OCI-LY1 (cell line): ENCODE measurements at regions not wholly inside any gene's neighbourhood (a gene's known extent, or its start where the extent isn't known, plus 50 kb on each side); places are given as distances from the start of the nearest gene placed in this dataset.

ENCODE experiments used
- H2AFZ ChIP-seq: fragments of 200-600 bp; sonication (generic), shearing (Covaris generic); 2 replicates; pipeline ENCODE4 v1.6.0; 2014; ENCODE audit warnings: antibody characterized with exemption, mild to moderate bottlenecking, low read length
- H3F3A ChIP-seq: fragments of 200-600 bp; sonication (generic), shearing (Covaris generic); 2 replicates; pipeline ENCODE4 v1.6.0; 2014; ENCODE audit warnings: mild to moderate bottlenecking, antibody characterized with exemption, low read length, moderate library complexity; ENCODE audit not compliant: insufficient read depth
- H3K27ac ChIP-seq: fragments of 200-600 bp; sonication (generic); 2 replicates; pipeline ENCODE4 v1.5.1; 2014; ENCODE audit warnings: low read length, mixed run types, mild to moderate bottlenecking, low read depth; ENCODE audit not compliant: poor library complexity, severe bottlenecking
- H3K27me3 ChIP-seq: fragments of 200-600 bp; sonication (generic); 2 replicates; pipeline ENCODE4 v1.6.0; 2014; ENCODE audit warnings: antibody characterized with exemption, mild to moderate bottlenecking, low read length, moderate library complexity; ENCODE audit not compliant: insufficient read depth
- H3K36me3 ChIP-seq: fragments of 200-600 bp; sonication (generic); 2 replicates; pipeline ENCODE4 v1.6.1; 2014; ENCODE audit warnings: mild to moderate bottlenecking, antibody characterized with exemption, low read length, moderate library complexity, mixed read lengths; ENCODE audit not compliant: insufficient read depth
- H3K4me1 ChIP-seq: fragments of 200-600 bp; sonication (generic); 2 replicates; pipeline ENCODE4 v1.5.1; 2014; ENCODE audit warnings: mild to moderate bottlenecking, low read length, moderate library complexity; ENCODE audit not compliant: insufficient read depth, severe bottlenecking
- H3K4me2 ChIP-seq: fragments of 200-600 bp; sonication (generic), shearing (Covaris generic); 2 replicates; pipeline ENCODE4 v1.6.1; 2014; ENCODE audit warnings: low read length
- H3K4me3 ChIP-seq: fragments of 200-600 bp; sonication (generic); 2 replicates; pipeline ENCODE4 v1.5.1; 2014; ENCODE audit warnings: low read length, low read depth, mild to moderate bottlenecking, mixed read lengths; ENCODE audit not compliant: poor library complexity, severe bottlenecking
- H3K79me2 ChIP-seq: fragments of 200-600 bp; shearing (Covaris generic); 2 replicates; pipeline ENCODE4 v1.6.1; 2016; ENCODE audit warnings: mixed run types, low read length, mixed read lengths; ENCODE audit not compliant: insufficient read depth
- H3K9ac ChIP-seq: fragments of 200-600 bp; sonication (generic), shearing (Covaris generic); 2 replicates; pipeline ENCODE4 v1.6.1; 2014; ENCODE audit warnings: mild to moderate bottlenecking, low read length, mixed read lengths
- H3K9me2 ChIP-seq: fragments of 200-600 bp; sonication (generic), shearing (Covaris generic); 2 replicates; pipeline ENCODE4 v1.6.1; 2014; ENCODE audit warnings: low read depth, mild to moderate bottlenecking, low read length, mixed read lengths
- H3K9me3 ChIP-seq: fragments of 200-600 bp; shearing (Covaris generic); 2 replicates; pipeline ENCODE4 v1.6.1; 2014; ENCODE audit warnings: low read length, mixed read lengths
- H4K20me1 ChIP-seq: fragments of 200-600 bp; sonication (generic), shearing (Covaris generic); 2 replicates; pipeline ENCODE4 v1.6.0; 2016; ENCODE audit warnings: mild to moderate bottlenecking, low read length; ENCODE audit not compliant: insufficient read depth
- EZH2 ChIP-seq: fragments of 200-600 bp; sonication (generic), shearing (Covaris generic); IDR thresholded peaks from 2 replicates; pipeline ENCODE4 v1.8.0; 2017; ENCODE audit warnings: borderline replicate concordance, mixed run types, mild to moderate bottlenecking, antibody characterized with exemption, low read length, moderate library complexity, mixed read lengths
- TF ChIP-seq, protein P1 (sequence below): fragments of 200-600 bp; sonication (generic), shearing (Covaris generic); IDR thresholded peaks from 2 replicates; pipeline ENCODE4 v1.5.1; 2017; ENCODE audit warnings: mild to moderate bottlenecking, antibody characterized with exemption, low read length, moderate library complexity, mixed read lengths

DNA sequence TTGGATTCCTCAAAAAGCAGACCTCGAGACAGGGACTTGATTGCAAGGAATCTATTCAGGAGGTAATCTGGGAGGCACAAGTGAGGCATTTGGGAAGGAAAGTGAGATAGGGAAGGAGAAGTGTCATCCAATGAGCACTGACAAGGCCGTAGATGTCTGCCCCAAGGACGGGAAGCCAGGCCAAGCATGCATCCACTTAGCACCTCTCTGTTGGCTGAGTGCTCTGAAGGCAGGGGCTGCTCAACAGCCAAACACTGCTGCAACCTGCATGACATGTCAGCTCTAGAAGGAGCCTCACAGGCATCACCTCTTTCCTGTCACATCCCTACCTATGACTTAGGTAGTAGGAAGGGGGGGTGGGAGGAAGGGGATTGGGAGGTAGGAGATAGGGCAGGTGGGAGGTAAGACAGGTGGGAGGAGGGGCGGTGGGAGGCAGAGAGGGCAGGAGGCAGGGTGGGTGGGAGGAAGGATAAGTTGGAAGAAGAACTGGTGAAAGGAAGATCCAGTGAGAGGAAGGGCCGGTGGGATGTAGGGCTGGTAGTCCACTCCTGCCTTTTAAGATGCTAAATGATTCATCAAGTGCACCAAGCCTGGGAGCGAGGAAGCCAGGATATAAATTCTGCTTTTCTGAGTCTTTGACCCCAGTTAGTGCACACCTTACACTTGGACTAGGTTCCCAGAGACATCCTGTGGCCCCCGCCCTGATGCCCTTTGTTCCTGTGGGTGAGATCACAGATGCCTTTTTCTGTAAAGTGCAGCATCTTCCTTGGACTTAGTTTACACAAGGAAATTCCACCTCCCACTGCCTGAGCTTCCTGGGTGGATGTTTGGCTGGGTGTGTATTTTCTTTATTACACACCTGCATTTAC is 83.8 kb upstream of the NXT1 start:
- TF ChIP-seq, protein P1, sequence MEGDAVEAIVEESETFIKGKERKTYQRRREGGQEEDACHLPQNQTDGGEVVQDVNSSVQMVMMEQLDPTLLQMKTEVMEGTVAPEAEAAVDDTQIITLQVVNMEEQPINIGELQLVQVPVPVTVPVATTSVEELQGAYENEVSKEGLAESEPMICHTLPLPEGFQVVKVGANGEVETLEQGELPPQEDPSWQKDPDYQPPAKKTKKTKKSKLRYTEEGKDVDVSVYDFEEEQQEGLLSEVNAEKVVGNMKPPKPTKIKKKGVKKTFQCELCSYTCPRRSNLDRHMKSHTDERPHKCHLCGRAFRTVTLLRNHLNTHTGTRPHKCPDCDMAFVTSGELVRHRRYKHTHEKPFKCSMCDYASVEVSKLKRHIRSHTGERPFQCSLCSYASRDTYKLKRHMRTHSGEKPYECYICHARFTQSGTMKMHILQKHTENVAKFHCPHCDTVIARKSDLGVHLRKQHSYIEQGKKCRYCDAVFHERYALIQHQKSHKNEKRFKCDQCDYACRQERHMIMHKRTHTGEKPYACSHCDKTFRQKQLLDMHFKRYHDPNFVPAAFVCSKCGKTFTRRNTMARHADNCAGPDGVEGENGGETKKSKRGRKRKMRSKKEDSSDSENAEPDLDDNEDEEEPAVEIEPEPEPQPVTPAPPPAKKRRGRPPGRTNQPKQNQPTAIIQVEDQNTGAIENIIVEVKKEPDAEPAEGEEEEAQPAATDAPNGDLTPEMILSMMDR: no peak
- no peak for TF ChIP-seq EZH2
- Histone ChIP-seq H3K9me3 (0 out of 2 replicates have a peak, but pooled peaks cover 4% of the 10 kb centered on the region), H4K20me1 (no peaks in the 10 kb centered on the region), H3K4me3 (no peak overlapping the region), H3K9ac (no peak overlapping the region), H3K9me2 (no peaks in the 10 kb centered on the region), H3F3A (no peaks in the 10 kb centered on the region), H3K27me3 (no peaks in the 10 kb centered on the region), H2AFZ (no peak overlapping the region), H3K79me2 (no peaks in the 10 kb centered on the region), H3K4me1 (no peaks in the 10 kb centered on the region), H3K36me3 (no peaks in the 10 kb centered on the region), H3K27ac (no peak overlapping the region), H3K4me2 (no peak overlapping the region)

GRCh38 chr20:23265226-23265625 is 85.4 kb upstream of the NXT1 start:
- Histone ChIP-seq H3K27ac (no peak overlapping the region), H3K27me3 (no peaks in the 10 kb centered on the region), H4K20me1 (no peaks in the 10 kb centered on the region), H3K36me3 (no peaks in the 10 kb centered on the region), H3K9ac (no peak overlapping the region), H3K4me3 (no peak overlapping the region), H2AFZ (no peak overlapping the region), H3K9me2 (no peaks in the 10 kb centered on the region), H3F3A (no peaks in the 10 kb centered on the region), H3K4me2 (no peak overlapping the region), H3K9me3 (0 out of 2 replicates have a peak, but pooled peaks cover 4% of the 10 kb centered on the region), H3K4me1 (no peaks in the 10 kb centered on the region), H3K79me2 (no peaks in the 10 kb centered on the region)
- TF ChIP-seq EZH2: no peak
- TF ChIP-seq, protein P1: no peak

GRCh38 chr20:23264545-23264944 is 86.0 kb upstream of the NXT1 start:
- Histone ChIP-seq H4K20me1 (no peaks in the 10 kb centered on the region), H3K9ac (no peak overlapping the region), H3K4me2 (no peak overlapping the region), H3K27ac (no peak overlapping the region), H2AFZ (no peak overlapping the region), H3K9me3 (no peaks in the 10 kb centered on the region), H3F3A (no peaks in the 10 kb centered on the region), H3K36me3 (no peaks in the 10 kb centered on the region), H3K4me1 (no peaks in the 10 kb centered on the region), H3K27me3 (no peaks in the 10 kb centered on the region), H3K4me3 (no peak overlapping the region), H3K9me2 (no peaks in the 10 kb centered on the region), H3K79me2 (no peaks in the 10 kb centered on the region)
- no peak for TF ChIP-seq EZH2
- TF ChIP-seq, protein P1: no peak
